ENCODE measurements at regions not wholly inside any gene's neighbourhood (a gene's known extent, or its start where the extent isn't known, plus 50 kb on each side); places are given as distances from the start of the nearest gene placed in this dataset.

DNA sequence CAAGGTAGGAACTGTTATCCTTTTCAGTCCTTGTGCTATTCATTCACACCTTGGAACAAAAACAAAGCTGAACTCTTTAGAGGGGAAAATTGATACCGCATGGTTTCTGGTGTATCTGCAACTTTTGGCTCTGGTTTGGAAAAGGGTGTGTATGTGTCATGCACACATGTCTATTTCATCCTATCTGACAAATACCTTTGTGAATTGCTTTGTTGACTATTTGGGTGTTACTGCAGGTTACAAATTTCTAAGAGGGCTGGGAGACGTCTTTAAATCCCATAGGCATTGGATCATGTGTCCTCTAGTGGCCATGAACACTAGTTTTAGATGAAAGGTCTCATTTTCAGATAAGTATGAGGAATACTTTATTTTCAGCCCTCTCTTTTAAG is 59.9 kb upstream of the IFNG-AS1 start:
- TF ChIP-seq, protein P1, sequence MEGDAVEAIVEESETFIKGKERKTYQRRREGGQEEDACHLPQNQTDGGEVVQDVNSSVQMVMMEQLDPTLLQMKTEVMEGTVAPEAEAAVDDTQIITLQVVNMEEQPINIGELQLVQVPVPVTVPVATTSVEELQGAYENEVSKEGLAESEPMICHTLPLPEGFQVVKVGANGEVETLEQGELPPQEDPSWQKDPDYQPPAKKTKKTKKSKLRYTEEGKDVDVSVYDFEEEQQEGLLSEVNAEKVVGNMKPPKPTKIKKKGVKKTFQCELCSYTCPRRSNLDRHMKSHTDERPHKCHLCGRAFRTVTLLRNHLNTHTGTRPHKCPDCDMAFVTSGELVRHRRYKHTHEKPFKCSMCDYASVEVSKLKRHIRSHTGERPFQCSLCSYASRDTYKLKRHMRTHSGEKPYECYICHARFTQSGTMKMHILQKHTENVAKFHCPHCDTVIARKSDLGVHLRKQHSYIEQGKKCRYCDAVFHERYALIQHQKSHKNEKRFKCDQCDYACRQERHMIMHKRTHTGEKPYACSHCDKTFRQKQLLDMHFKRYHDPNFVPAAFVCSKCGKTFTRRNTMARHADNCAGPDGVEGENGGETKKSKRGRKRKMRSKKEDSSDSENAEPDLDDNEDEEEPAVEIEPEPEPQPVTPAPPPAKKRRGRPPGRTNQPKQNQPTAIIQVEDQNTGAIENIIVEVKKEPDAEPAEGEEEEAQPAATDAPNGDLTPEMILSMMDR (IDR thresholded peaks at IDR 0.05): no peak
- no peak for TF ChIP-seq EP300 (IDR thresholded peaks at IDR 0.05)

Measured in ovary (tissue), 3 donors.